PC-3 (cell line): ENCODE measurements at regions not wholly inside any gene's neighbourhood (a gene's known extent, or its start where the extent isn't known, plus 50 kb on each side); places are given as distances from the start of the nearest gene placed in this dataset.

Source experiments
- CTCF ChIP-seq: fragments of 300-600 bp; sonication (generic); conservative IDR thresholded peaks from 2 replicates; pipeline ENCODE4 v1.5.1; 2017; ENCODE audit warnings: antibody characterized with exemption, low read depth, mild to moderate bottlenecking, low read length
- EZH2 ChIP-seq: fragments of 300-600 bp; sonication (generic); IDR thresholded peaks from one replicate; pipeline ENCODE4 v1.6.1; 2017; ENCODE audit warnings: antibody characterized with exemption, mild to moderate bottlenecking, low read length; ENCODE audit not compliant: unreplicated experiment
- EZH2phosphoT487 ChIP-seq: fragments of 300-600 bp; sonication (generic); IDR thresholded peaks from 2 replicates; pipeline ENCODE4 v1.6.1; 2018; ENCODE audit warnings: mild to moderate bottlenecking, antibody characterized with exemption, low read length, borderline replicate concordance

GRCh38 chr20:19840111-19840710 is 82.2 kb downstream of the RIN2 start:
- TF ChIP-seq EZH2 (no peak), CTCF (no peak), EZH2phosphoT487 (no peak)
